ENCODE measurements at regions not wholly inside any gene's neighbourhood (a gene's known extent, or its start where the extent isn't known, plus 50 kb on each side); places are given as distances from the start of the nearest gene placed in this dataset.

GRCh38 chr13:85538957-85539356 is 260.3 kb downstream of the SLITRK6 start:
- TF ChIP-seq CTCF (IDR thresholded peaks at IDR 0.05) (no peak), POLR2AphosphoS5 (IDR thresholded peaks at IDR 0.05) (no peak), EP300 (IDR thresholded peaks at IDR 0.05; ENCODE audit: low read depth) (no peak), POLR2A (IDR thresholded peaks at IDR 0.05) (no peak)
